Trophoblast cell (in vitro differentiated cells and primary cell): ENCODE measurements at regions not wholly inside any gene's neighbourhood (a gene's known extent, or its start where the extent isn't known, plus 50 kb on each side); places are given as distances from the start of the nearest gene placed in this dataset.

Source experiments
- DNase-seq, 2 donors: peaks; one replicate each; pipeline ENCODE4 v3.0.0-alpha.2; 2016
- H2AFZ ChIP-seq: 2 replicates; pipeline ENCODE4 v1.6.1; 2013; ENCODE audit warnings: low read length, moderate library complexity, mild to moderate bottlenecking; ENCODE audit not compliant: insufficient read depth, poor library complexity
- H2AK5ac ChIP-seq: 2 replicates; pipeline ENCODE4 v1.6.1; 2013; ENCODE audit warnings: mild to moderate bottlenecking, low read length
- H2BK120ac ChIP-seq: 2 replicates; pipeline ENCODE4 v1.6.1; 2013; ENCODE audit warnings: low read length, mild to moderate bottlenecking, moderate library complexity; ENCODE audit not compliant: insufficient read depth, poor library complexity
- H2BK12ac ChIP-seq: 2 replicates; pipeline ENCODE4 v1.6.1; 2013; ENCODE audit warnings: mild to moderate bottlenecking, low read length, moderate library complexity
- H2BK5ac ChIP-seq: 2 replicates; pipeline ENCODE4 v1.6.1; 2013; ENCODE audit warnings: low read length, low read depth, moderate library complexity, mild to moderate bottlenecking; ENCODE audit not compliant: poor library complexity
- H3K14ac ChIP-seq: 2 replicates; pipeline ENCODE4 v1.6.1; 2013; ENCODE audit warnings: mild to moderate bottlenecking, low read length
- H3K18ac ChIP-seq: 2 replicates; pipeline ENCODE4 v1.6.1; 2013; ENCODE audit warnings: mild to moderate bottlenecking, low read length
- H3K23ac ChIP-seq: 2 replicates; pipeline ENCODE4 v1.6.1; 2013; ENCODE audit warnings: low read length
- H3K27ac ChIP-seq: 2 replicates; pipeline ENCODE4 v1.5.1; 2013; ENCODE audit warnings: low read depth, mild to moderate bottlenecking, inconsistent platforms, low read length, moderate library complexity
- H3K27me3 ChIP-seq: 2 replicates; pipeline ENCODE4 v1.6.1; 2013; ENCODE audit warnings: inconsistent platforms, mild to moderate bottlenecking, low read length, moderate library complexity; ENCODE audit not compliant: insufficient read depth
- H3K36me3 ChIP-seq, 2 experiments: 1 replicate in 1 of 2; 2 replicates in 1 of 2; pipeline ENCODE4 v1.6.1; 2013; ENCODE audit warnings: low read length in 2 of 2, mild to moderate bottlenecking in 2 of 2, moderate library complexity in 1 of 2; ENCODE audit not compliant: insufficient read depth in 2 of 2, control insufficient read depth in 1 of 2
- H3K4ac ChIP-seq: 2 replicates; pipeline ENCODE4 v1.6.1; 2013; ENCODE audit warnings: low read depth, mild to moderate bottlenecking, low read length, moderate library complexity
- H3K4me1 ChIP-seq, 2 experiments: 1 replicate in 1 of 2; 2 replicates in 1 of 2; pipeline ENCODE4 v1.6.1; 2013; ENCODE audit warnings: low read length in 2 of 2, mild to moderate bottlenecking in 2 of 2, moderate library complexity in 1 of 2; ENCODE audit not compliant: insufficient read depth in 2 of 2, control insufficient read depth in 1 of 2
- H3K4me2 ChIP-seq: 2 replicates; pipeline ENCODE4 v1.6.1; 2013; ENCODE audit warnings: inconsistent platforms, mild to moderate bottlenecking, low read length, moderate library complexity
- H3K4me3 ChIP-seq: 2 replicates; pipeline ENCODE4 v1.5.1; 2013; ENCODE audit warnings: mild to moderate bottlenecking, low read depth, low read length, inconsistent platforms
- H3K79me1 ChIP-seq: one replicate; pipeline ENCODE4 v1.6.1; 2013; ENCODE audit warnings: low read length
- H3K79me2 ChIP-seq: 2 replicates; pipeline ENCODE4 v1.6.1; 2013; ENCODE audit warnings: low read length, mild to moderate bottlenecking; ENCODE audit not compliant: control insufficient read depth, insufficient read depth, poor library complexity
- H3K9ac ChIP-seq: 2 replicates; pipeline ENCODE4 v1.6.1; 2013; ENCODE audit warnings: mild to moderate bottlenecking, low read length
- H3K9me3 ChIP-seq: 2 replicates; pipeline ENCODE4 v1.6.1; 2013; ENCODE audit warnings: low read depth, mild to moderate bottlenecking, control low read depth, inconsistent platforms, low read length; ENCODE audit not compliant: insufficient read depth
- H4K12ac ChIP-seq: 2 replicates; pipeline ENCODE4 v1.6.1; 2013; ENCODE audit warnings: low read depth, mild to moderate bottlenecking, low read length, moderate library complexity
- H4K8ac ChIP-seq: 2 replicates; pipeline ENCODE4 v1.6.1; 2013; ENCODE audit warnings: low read depth, mild to moderate bottlenecking, low read length, moderate library complexity
- H4K91ac ChIP-seq: one replicate; pipeline ENCODE4 v1.6.1; 2013; ENCODE audit warnings: low read depth, mild to moderate bottlenecking, low read length, moderate library complexity
- WGBS: extraction: QIAGEN DNeasy Blood & Tissue Kit; methylation state at CpG from one replicate; pipeline ENCODE4 v1.1.7; 2013; ENCODE audit warnings: missing lambda C conversion rate; ENCODE audit not compliant: insufficient read length, insufficient coverage; ENCODE audit errors: extremely low coverage; 5-methylcytosine and 5-hydroxymethylcytosine counted together

GRCh38 chr12:67764055-67764454 lies 115.5 kb downstream of the DYRK2 start:
- Histone ChIP-seq H3K23ac (no peak overlapping the region), H3K9ac (no peak overlapping the region), H4K12ac (no peak overlapping the region), H3K4me2 (no peak overlapping the region), H3K4me3 (no peak overlapping the region), H3K36me3 (no peaks in the 10 kb centered on the region), H3K4ac (no peak overlapping the region), H2AK5ac (no peak overlapping the region), H2BK120ac (no peak overlapping the region), H3K79me1 (no peaks in the 10 kb centered on the region), H3K9me3 (no peaks in the 10 kb centered on the region), H3K18ac (no peak overlapping the region), H3K79me2 (no peaks in the 10 kb centered on the region), H2BK5ac (no peak overlapping the region), H2AFZ (no peak overlapping the region), H3K14ac (no peak overlapping the region), H4K8ac (no peak overlapping the region), H3K27ac (no peak overlapping the region), H4K91ac (no peak overlapping the region), H3K4me1 (peaks cover 0 to 5% of the 10 kb centered on the region in 2 experiments), H3K27me3 (no peaks in the 10 kb centered on the region), H2BK12ac (no peak overlapping the region)
- no peak for DNase-seq
- WGBS, result no CpG with 5 or more reads among the region's 3 CpGs

GRCh38 chr12:67764946-67765619 lies 116.5 kb downstream of the DYRK2 start:
- H3K18ac ChIP-seq, result no peak overlapping the region
- DNase-seq, result no peak
- H3K27ac ChIP-seq, result no peak overlapping the region
- no peaks in the 10 kb centered on the region for H3K36me3 ChIP-seq
- no peaks in the 10 kb centered on the region for H3K79me2 ChIP-seq
- H3K23ac ChIP-seq, result no peak overlapping the region
- H4K91ac ChIP-seq, result peak overlapping the region; percentile 19
- H2AK5ac ChIP-seq, result no peak overlapping the region
- H4K12ac ChIP-seq, result no peak overlapping the region
- peaks cover 0 to 5% of the 10 kb centered on the region in 2 experiments for H3K4me1 ChIP-seq
- H3K4ac ChIP-seq, result no peak overlapping the region
- no peaks in the 10 kb centered on the region for H3K9me3 ChIP-seq
- H3K27me3 ChIP-seq, result no peaks in the 10 kb centered on the region
- no peak overlapping the region for H3K9ac ChIP-seq
- no peak overlapping the region for H2BK120ac ChIP-seq
- no peaks in the 10 kb centered on the region for H3K79me1 ChIP-seq
- no peak overlapping the region for H2BK12ac ChIP-seq
- H3K4me2 ChIP-seq, result no peak overlapping the region
- H3K4me3 ChIP-seq, result no peak overlapping the region
- WGBS, result no CpG with 5 or more reads among the region's 5 CpGs
- H4K8ac ChIP-seq, result no peak overlapping the region
- no peak overlapping the region for H2AFZ ChIP-seq
- H2BK5ac ChIP-seq, result no peak overlapping the region
- no peak overlapping the region for H3K14ac ChIP-seq

- Histone ChIP-seq H2BK120ac (peak overlapping the region; percentile 15), H3K14ac (no peak overlapping the region), H3K4me3 (no peak overlapping the region), H3K79me1 (no peaks in the 10 kb centered on the region), H3K36me3 (no peaks in the 10 kb centered on the region), H2BK12ac (no peak overlapping the region), H3K4ac (no peak overlapping the region), H3K79me2 (no peaks in the 10 kb centered on the region), H4K8ac (no peak overlapping the region), H2AK5ac (no peak overlapping the region), H3K9me3 (no peaks in the 10 kb centered on the region), H3K18ac (no peak overlapping the region), H3K9ac (no peak overlapping the region), H2AFZ (no peak overlapping the region), H3K27me3 (no peaks in the 10 kb centered on the region), H4K12ac (no peak overlapping the region), H3K27ac (no peak overlapping the region), H3K4me1 (peaks cover 0 to 5% of the 10 kb centered on the region in 2 experiments), H2BK5ac (no peak overlapping the region), H3K23ac (no peak overlapping the region), H3K4me2 (no peak overlapping the region), H4K91ac (no peak overlapping the region)
- peak in 1 of 2 donors; percentile 10 for DNase-seq
- WGBS, result no CpG with 5 or more reads among the region's 7 CpGs
Observed at GRCh38 chr12:67765776-67766766, 117.5 kb downstream of the DYRK2 start.

- Histone ChIP-seq H3K79me2 (no peaks in the 10 kb centered on the region), H3K27ac (peak overlapping the region; percentile 59), H3K18ac (no peak overlapping the region), H3K23ac (no peak overlapping the region), H2AK5ac (peak overlapping the region; percentile 95), H4K8ac (peak overlapping the region; percentile 48), H3K4me1 (peaks cover 11 to 13% of the 10 kb centered on the region in 2 experiments), H3K4me3 (no peak overlapping the region), H2BK5ac (peak overlapping the region; percentile 86), H2BK120ac (peak overlapping the region; percentile 79), H4K12ac (no peak overlapping the region), H3K4ac (no peak overlapping the region), H4K91ac (peak overlapping the region; percentile 86), H2BK12ac (peak overlapping the region; percentile 99), H3K36me3 (no peaks in the 10 kb centered on the region), H3K9me3 (no peaks in the 10 kb centered on the region), H3K14ac (peak overlapping the region; percentile 77), H3K27me3 (no peaks in the 10 kb centered on the region), H2AFZ (no peak overlapping the region), H3K79me1 (peaks cover 10% of the 10 kb centered on the region), H3K4me2 (peak overlapping the region; percentile 41), H3K9ac (no peak overlapping the region)
- DNase-seq, result no peak
- no CpG with 5 or more reads among the region's 11 CpGs for WGBS
Observed at GRCh38 chr12:67772267-67773169, 124.0 kb downstream of the DYRK2 start.
